ENCODE measurements at regions not wholly inside any gene's neighbourhood (a gene's known extent, or its start where the extent isn't known, plus 50 kb on each side); places are given as distances from the start of the nearest gene placed in this dataset.
"Not testable (repeated sequence)": the region's sequence is repeated elsewhere in the genome, so short reads cannot be mapped to it uniquely, and the experiment has no call there.

GRCh38 chr7:119606297-119606696 lies 666.7 kb upstream of the KCND2 start:
- no peak for DNase-seq (ENCODE audit: low spot score)

- no peak for DNase-seq (ENCODE audit: low spot score)
Measured at GRCh38 chr7:119620769-119621168, 652.2 kb upstream of the KCND2 start.

- no peak for DNase-seq (ENCODE audit: low spot score)
Measured at GRCh38 chr7:119623427-119623826, 649.5 kb upstream of the KCND2 start.

- DNase-seq (ENCODE audit: low spot score): no peak
Measured at GRCh38 chr7:119630406-119630969, 642.5 kb upstream of the KCND2 start.

GRCh38 chr7:119633812-119634211 lies 639.2 kb upstream of the KCND2 start:
- DNase-seq (ENCODE audit: low spot score): not testable (repeated sequence)

GRCh38 chr7:119640326-119640725 lies 632.6 kb upstream of the KCND2 start:
- no peak for DNase-seq (ENCODE audit: low spot score)

GRCh38 chr7:119640861-119641260 lies 632.1 kb upstream of the KCND2 start:
- DNase-seq (ENCODE audit: low spot score): no peak

- no peak for DNase-seq (ENCODE audit: low spot score)
Measured at GRCh38 chr7:119643558-119643957, 629.4 kb upstream of the KCND2 start.

- no peak for DNase-seq (ENCODE audit: low spot score)
Measured at GRCh38 chr7:119647286-119647685, 625.7 kb upstream of the KCND2 start.

- not testable (repeated sequence) for DNase-seq (ENCODE audit: low spot score)
Measured at GRCh38 chr7:119648752-119649151, 624.2 kb upstream of the KCND2 start.

GRCh38 chr7:119660080-119660479 lies 612.9 kb upstream of the KCND2 start:
- no peak for DNase-seq (ENCODE audit: low spot score)

- no peak for DNase-seq (ENCODE audit: low spot score)
Measured at GRCh38 chr7:119664601-119665000, 608.4 kb upstream of the KCND2 start.

GRCh38 chr7:119665796-119666195 lies 607.2 kb upstream of the KCND2 start:
- DNase-seq (ENCODE audit: low spot score): no peak

GRCh38 chr7:119681336-119681735 lies 591.6 kb upstream of the KCND2 start:
- no peak for DNase-seq (ENCODE audit: low spot score)

- DNase-seq (ENCODE audit: low spot score): no peak
Measured at GRCh38 chr7:119684763-119685162, 588.2 kb upstream of the KCND2 start.

- DNase-seq (ENCODE audit: low spot score): no peak
Measured at GRCh38 chr7:119685906-119686305, 587.1 kb upstream of the KCND2 start.

GRCh38 chr7:119688831-119689230 lies 584.1 kb upstream of the KCND2 start:
- no peak for DNase-seq (ENCODE audit: low spot score)

- DNase-seq (ENCODE audit: low spot score): no peak
Measured at GRCh38 chr7:119692541-119692940, 580.4 kb upstream of the KCND2 start.

GRCh38 chr7:119694506-119694905 lies 578.5 kb upstream of the KCND2 start:
- no peak for DNase-seq (ENCODE audit: low spot score)

- no peak for DNase-seq (ENCODE audit: low spot score)
Measured at GRCh38 chr7:119696336-119696735, 576.6 kb upstream of the KCND2 start.

GRCh38 chr7:119703895-119704294 lies 569.1 kb upstream of the KCND2 start:
- DNase-seq (ENCODE audit: low spot score): no peak

- no peak for DNase-seq (ENCODE audit: low spot score)
Measured at GRCh38 chr7:119706608-119707007, 566.4 kb upstream of the KCND2 start.

GRCh38 chr7:119708891-119709290 lies 564.1 kb upstream of the KCND2 start:
- no peak for DNase-seq (ENCODE audit: low spot score)

GRCh38 chr7:119711104-119711503 lies 561.9 kb upstream of the KCND2 start:
- no peak for DNase-seq (ENCODE audit: low spot score)

All from activated CD4-positive, alpha-beta T cell treated with anti-CD3 and anti-CD28 coated beads, Interleukin-2, Interleukin-4, amounts not matched to agents 100 ng/mL and 50 ng/mL, durations not matched to agents 16 hours and 8 hours (primary cell).